Left renal cortex interstitium (tissue), 4 donors: ENCODE measurements at regions not wholly inside any gene's neighbourhood (a gene's known extent, or its start where the extent isn't known, plus 50 kb on each side); places are given as distances from the start of the nearest gene placed in this dataset.

Experiments used
- DNase-seq, 4 donors: peaks; one replicate each; pipeline ENCODE4 v3.0.0-alpha.2; 2013; ENCODE audit warnings: low read depth in 4 of 4, low spot score in 2 of 4, missing footprints in 1 of 4

GRCh38 chr4:147303873-147304229 lies 177.0 kb upstream of the EDNRA start:
- DNase-seq = no peak

DNA sequence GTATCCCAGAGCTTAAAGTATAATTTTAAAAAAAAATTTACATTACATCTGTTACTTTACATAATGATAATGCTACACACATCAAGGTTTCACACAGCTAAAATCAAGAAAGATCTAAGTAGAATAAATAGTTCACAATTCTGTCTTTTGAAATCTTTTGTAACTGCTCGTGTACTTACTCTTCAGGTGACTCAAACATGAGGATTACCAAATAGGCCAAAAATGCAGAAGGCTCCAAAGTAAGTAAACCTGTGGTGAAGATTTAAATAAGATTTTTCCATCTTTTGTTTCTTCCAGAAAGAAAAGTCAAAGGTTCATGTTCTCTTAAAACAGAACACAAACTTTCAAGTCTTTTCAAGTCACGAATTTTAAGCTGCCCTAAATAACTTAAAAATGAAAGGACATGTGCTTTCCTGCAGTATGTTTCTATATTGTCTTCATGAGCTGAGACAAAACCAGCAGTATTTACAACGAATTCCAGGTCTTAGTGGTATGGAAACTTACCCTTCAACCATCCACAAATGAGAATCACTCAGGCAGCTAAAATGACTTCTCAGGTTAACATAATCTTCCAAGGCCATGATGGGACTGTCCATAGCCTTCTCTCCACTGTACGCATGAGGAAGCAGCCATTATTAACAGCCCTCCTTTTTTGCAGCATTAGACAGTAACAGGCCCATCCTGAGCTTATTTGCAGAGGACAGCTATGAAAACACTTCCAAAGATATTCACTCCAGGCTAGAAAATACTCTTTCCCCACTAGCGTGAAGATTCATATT lies 172.8 kb upstream of the EDNRA start:
- DNase-seq = peak in 1 of 4 donors; percentile 54

DNA sequence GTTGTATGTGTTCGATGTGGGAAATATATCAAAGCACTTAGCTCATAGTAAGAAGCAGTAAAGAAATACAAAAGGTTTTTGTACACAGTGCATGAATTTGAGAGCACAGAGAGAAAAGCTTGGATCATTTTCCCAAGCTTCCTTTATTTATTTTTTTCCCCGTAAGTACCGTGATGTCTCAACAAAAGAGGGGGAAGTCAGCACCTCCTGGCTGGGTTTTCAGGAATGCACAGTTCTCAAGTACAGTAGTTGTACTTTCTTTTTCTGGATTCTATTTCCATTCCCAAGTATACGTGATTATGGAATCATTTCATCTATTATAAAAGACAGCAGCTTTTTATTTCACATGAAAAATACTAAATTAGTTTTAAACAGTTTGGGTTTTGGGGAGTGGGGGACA lies 171.5 kb upstream of the EDNRA start:
- no peak for DNase-seq

- DNase-seq = no peak
Observed at GRCh38 chr4:147310312-147310711, 170.6 kb upstream of the EDNRA start.

DNA sequence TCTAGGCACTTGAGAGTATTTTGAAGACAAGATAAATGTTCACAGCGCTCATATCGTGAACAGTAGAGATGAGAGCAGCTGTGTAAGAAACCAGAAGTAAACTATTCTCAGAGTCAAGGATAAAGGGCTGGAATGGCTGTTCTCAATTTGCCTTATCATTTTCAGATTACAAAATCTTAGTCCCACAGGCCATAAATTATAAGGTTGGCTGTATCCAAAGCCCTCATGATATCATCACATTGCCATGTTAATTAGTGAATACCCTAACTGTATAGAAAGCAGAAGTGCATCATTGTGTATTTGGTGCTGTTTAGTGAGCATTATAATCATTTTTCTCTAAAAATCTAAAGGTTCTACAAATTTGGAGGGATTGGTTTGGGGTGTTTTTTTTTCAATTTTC lies 168.9 kb upstream of the EDNRA start:
- no peak for DNase-seq

DNA sequence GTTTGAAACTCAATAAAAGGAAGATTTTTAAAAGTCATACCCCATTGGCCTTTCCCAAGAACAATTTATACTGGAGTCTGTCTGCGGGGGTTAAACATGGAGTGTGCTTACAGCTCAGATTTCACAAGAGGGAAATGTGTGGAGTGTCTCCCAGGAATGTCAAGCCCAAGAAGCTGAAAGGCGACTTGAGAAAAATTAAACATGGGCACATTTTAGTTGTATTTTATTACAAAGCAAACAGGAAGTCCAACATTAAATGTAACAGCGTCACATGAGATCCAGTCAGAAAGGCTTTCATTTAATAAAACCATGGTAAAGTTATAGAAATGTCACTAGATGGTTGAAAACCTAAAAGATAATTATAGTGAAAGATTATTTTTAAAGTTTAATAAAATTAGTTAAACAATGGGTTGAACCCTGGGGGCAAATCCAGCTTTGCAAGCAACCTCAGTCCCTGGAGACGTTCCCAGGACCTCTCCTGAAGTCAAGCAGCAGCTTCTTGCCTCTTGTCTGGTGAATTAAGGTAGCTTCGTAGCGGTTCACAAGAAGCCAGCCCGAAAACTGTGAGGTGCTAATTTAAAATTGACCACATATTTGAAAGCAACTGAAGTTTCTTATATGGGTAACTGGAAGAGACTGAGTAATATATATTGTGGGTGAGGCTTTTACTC lies 168.4 kb upstream of the EDNRA start:
- peak in 2 of 4 donors; percentile 48 to 53 for DNase-seq

DNA sequence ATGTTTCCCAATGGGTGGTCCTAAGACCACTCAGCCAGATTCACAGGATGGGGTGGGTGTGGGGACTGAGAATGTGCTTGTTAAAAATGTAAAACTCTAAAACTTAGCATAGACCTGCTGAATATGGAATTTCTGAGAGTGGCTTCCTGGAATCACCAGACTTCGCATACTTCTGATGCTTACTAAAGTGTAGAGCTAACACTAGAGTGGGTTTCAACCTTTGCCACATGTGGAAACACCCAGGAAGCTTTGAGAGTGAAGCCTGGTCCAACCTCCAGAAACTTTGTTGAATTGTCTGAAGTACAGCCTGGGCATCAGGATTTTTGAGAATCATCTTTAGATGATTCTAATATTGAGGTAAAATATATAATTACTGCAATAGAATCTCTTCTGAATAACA lies 167.8 kb upstream of the EDNRA start:
- DNase-seq = no peak

DNA sequence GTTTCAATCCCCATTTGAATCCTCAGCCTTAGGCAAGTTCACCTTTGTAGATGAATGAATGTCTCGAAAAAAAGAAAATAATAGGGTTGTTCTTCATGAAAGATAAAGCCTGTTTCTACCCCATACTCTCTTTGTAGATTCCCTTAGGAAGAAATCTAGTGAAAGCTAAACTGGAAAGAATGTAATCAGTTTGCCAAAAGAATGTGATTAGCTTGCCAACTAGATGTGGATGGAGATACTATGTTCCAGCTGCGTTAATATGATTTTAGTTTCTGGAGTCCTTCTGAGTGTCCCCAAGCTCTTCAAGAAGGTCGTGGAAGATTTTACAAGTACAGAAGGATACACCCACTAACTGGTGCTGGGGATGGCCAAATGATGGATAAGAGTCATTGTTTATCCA lies 162.3 kb upstream of the EDNRA start:
- DNase-seq = no peak

GRCh38 chr4:147325571-147325981 lies 155.3 kb upstream of the EDNRA start:
- DNase-seq = no peak

- DNase-seq = no peak
Observed at GRCh38 chr4:147326591-147326990, 154.3 kb upstream of the EDNRA start.

DNA sequence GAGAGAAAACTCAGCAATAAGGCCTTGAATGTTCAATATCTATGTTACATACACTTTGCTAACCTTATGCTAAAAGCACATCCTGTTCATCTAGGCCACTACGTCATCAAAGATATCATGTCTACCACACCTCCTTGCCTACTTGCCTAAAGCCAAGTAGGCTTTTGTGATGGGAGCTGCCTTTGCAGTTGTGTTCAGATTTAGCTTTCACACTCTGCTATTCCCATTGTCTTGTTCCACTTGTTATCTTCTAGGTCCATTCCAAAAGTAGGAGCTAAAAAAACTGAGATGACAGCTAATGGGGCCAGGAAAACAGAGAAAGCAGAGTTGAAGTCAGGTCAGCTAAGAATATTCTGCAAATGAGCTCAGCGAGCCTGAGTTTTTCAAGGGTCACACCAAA lies 153.6 kb upstream of the EDNRA start:
- DNase-seq = no peak

GRCh38 chr4:147328189-147328588 lies 152.7 kb upstream of the EDNRA start:
- no peak for DNase-seq

DNA sequence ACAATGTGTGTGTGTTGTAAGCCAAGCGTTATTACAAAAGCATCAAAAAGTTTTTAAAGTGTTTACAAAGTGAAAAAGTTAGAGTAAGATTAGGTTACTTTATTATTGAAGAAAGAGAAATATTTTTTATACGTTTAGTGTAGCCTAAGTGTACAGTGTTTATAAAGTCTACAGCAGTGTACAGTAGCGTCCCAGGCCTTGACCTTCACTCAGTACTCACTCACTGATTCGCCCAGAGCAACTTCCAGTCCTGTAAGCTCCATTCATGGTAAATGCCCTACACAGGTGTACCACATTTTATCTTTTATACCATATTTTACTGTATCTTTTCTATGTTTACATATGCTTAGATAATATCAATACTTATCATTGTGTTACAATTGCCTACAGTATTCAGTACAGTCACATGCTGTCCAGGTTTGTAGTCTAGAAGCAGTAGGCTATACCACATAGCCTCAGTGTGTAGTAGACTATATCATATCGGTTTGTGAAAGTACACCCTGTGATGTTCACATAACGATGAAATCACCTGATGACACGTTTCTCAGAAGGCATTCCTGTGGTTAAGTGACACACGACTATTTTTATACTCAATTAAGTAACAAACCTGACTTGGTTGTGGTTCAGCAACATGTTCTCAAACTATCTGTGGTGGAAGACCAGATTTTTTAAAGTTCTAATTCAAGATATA lies 152.0 kb upstream of the EDNRA start:
- DNase-seq = no peak

- no peak for DNase-seq
Observed at GRCh38 chr4:147332091-147332490, 148.8 kb upstream of the EDNRA start.

DNA sequence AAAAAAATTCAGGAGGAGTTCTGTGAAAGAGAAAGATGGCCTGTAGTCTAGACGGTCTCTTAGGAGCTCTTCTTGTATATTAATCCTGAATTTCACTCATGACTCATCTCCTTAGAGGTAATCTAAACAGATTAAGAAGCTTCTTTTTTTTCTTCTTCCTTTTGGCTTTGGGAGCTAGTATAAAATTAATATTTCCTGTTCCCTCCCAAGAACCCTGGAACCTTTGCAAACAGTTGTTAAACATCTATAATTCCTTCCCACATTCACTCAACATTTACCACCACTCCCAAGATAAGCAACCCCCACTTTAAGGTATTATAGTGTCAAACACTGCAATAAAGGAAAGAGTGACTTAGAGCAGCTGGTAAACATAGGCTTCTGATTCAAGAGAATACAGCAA lies 146.4 kb upstream of the EDNRA start:
- DNase-seq = no peak

GRCh38 chr4:147335183-147335582 lies 145.7 kb upstream of the EDNRA start:
- no peak for DNase-seq

DNA sequence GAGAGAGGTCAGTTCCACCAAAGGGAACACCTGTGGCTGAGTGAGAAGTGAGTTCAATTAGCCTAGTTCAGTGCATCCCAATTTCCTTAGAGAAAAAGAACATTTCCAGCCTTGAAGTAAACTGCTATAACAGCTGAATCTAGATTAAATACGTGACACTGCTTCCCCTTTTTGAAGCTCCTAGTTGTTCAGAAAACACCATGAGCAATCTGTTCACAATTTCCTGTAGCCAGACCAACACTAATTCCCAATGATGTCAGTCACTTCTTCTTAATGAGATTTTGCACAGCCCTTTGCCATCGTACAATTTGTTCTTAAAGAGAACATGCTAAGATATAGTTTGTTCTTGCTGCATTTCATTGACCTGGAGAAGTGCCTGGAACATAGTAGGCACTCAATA lies 144.6 kb upstream of the EDNRA start:
- no peak for DNase-seq

DNA sequence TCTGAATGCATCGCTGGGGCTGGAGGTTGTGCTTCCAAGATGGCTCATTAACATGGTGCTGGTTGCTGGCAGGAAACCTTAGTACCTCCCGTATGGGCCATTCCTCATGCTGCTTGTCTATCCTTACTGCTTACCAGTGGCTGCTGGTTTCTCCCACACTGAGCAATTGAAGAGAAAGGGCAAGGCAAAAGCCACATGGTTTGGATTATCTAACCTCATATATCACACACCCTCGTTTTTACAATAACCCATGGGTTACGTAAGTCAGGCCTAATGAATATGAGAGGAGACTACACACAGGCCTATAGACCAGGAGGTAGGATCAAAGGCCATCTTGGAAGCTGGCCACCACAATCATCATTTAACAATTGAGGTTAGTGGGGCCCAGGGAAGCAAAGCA lies 141.8 kb upstream of the EDNRA start:
- DNase-seq = no peak

GRCh38 chr4:147340111-147340510 lies 140.8 kb upstream of the EDNRA start:
- no peak for DNase-seq

DNA sequence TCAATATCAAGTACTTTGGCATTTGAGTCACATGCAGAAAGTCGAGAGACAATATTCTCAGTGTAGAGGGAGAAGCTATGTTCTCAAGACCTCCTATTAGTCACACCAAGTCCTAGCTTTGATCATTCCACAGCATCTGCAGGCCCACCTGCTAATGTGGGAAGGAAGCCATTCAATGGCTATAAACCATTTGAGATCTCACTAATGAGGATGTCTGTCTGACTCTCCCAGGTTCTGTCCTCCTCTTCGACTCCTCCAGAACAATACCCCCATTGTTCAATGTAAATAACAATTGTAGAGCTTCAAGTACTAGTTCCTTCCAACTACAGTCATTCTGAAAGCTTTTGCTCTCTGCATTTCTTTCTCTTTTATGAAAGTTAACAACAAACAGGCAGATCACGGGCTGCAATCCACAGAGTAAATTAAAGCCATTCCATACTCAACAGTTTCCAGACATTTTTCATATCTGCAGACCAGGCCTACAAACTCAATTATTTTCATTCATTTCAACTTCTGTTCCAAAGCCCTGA lies 140.2 kb upstream of the EDNRA start:
- no peak for DNase-seq

DNA sequence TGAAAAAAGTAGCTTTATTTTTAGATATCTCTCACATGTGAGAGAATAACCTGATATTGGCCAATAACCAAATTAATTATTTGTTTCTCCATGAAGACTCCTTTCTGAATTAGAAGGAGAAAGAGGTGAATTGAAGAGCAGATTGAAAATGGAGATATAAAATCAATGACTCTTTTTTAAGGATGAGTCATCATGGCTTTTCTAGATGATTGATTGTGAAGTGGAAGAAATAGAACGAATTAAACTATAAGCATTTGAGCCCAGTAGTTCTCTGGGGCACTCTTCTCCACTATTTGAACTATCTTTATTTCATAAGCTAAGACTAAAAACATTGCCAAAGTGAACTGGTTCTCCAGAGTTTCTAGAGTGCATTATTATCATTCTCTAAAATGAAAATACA lies 137.2 kb upstream of the EDNRA start:
- no peak for DNase-seq

DNA sequence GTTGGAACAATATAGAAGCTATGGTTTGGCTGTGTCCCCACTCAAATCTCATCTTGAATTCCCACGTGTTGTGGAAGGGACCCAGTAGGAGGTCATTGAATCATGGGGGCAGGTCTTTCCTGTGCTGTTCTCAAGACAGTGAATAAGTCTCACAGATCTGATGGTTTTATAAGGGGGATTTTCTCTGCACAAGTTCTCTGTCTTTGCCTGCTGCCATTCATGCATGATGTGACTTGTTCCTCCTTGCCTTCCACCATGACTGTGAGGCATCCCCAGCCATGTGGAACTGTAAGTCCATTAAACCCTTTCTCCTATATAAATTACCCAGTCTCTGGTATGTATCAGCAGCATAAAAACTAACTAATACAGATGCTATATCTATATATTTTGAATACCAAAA lies 135.2 kb upstream of the EDNRA start:
- DNase-seq = no peak
